Lung (tissue), 11 donors: ENCODE measurements at regions not wholly inside any gene's neighbourhood (a gene's known extent, or its start where the extent isn't known, plus 50 kb on each side); places are given as distances from the start of the nearest gene placed in this dataset.

Experiments
- ATAC-seq: fragments of 200-7000 bp; cut with Tn5 transposase; one replicate; pipeline ENCODE4 v1.9.1; 2020; ENCODE audit warnings: moderate number of reproducible peaks; ENCODE audit not compliant: insufficient read depth, low FRiP score
- DNase-seq, 3 donors: peaks; one replicate each; pipeline ENCODE4 v3.0.0-alpha.2; 2013 to 2017
- H3K27ac ChIP-seq, 2 donors: one replicate each; pipeline ENCODE4 v1.5.1; 2013; ENCODE audit warnings: mild to moderate bottlenecking in 2 of 2, moderate library complexity in 2 of 2, control low read depth in 1 of 2, inconsistent platforms in 1 of 2, low read depth in 1 of 2, low read length in 1 of 2
- H3K27me3 ChIP-seq, 3 donors: one replicate each; pipeline ENCODE4 v1.5.1; 2013; ENCODE audit warnings: low read length in 2 of 3; ENCODE audit not compliant: control insufficient read depth in 3 of 3, insufficient read depth in 3 of 3
- H3K36me3 ChIP-seq, 4 donors: one replicate each; pipeline ENCODE4 v1.5.1; 2013; ENCODE audit warnings: low read length in 4 of 4, mild to moderate bottlenecking in 1 of 4, moderate library complexity in 1 of 4; ENCODE audit not compliant: control insufficient read depth in 4 of 4, insufficient read depth in 4 of 4
- H3K4me1 ChIP-seq, 5 donors: one replicate each; pipeline ENCODE4 v1.5.1; 2013; ENCODE audit warnings: low read length in 5 of 5, mild to moderate bottlenecking in 2 of 5, moderate library complexity in 1 of 5; ENCODE audit not compliant: control insufficient read depth in 5 of 5, insufficient read depth in 5 of 5
- H3K4me3 ChIP-seq: one replicate; pipeline ENCODE4 v1.5.1; 2013; ENCODE audit warnings: mild to moderate bottlenecking, control low read depth, moderate library complexity
- H3K9ac ChIP-seq, 2 donors: one replicate each; pipeline ENCODE4 v1.5.1; 2013; ENCODE audit warnings: low read length in 2 of 2, control low read depth in 1 of 2; ENCODE audit not compliant: insufficient read depth in 1 of 2
- H3K9me3 ChIP-seq, 4 donors: one replicate each; pipeline ENCODE4 v1.5.1; 2013; ENCODE audit warnings: low read length in 3 of 4, mild to moderate bottlenecking in 1 of 4, moderate library complexity in 1 of 4; ENCODE audit not compliant: control insufficient read depth in 4 of 4, insufficient read depth in 3 of 4
- CTCF ChIP-seq: IDR thresholded peaks from 2 replicates; pipeline ENCODE4 v1.5.1; 2012; ENCODE audit warnings: mild to moderate bottlenecking; ENCODE audit errors: control extremely low read depth, extremely low read depth
- WGBS, 2 donors: extraction: QIAGEN DNeasy Blood & Tissue Kit; methylation state at CpG; one replicate each; pipeline ENCODE4 v1.1.7; 2013; 5-methylcytosine and 5-hydroxymethylcytosine counted together
- donor health status: control.
- donor health status: control.
- donor health status: Bipolar disorder and iron deficiency.
- donor health status: healthy.
- donor health status: DM: yes; HTN: yes; CAD: no.

GRCh38 chr10:83617692-83618545 lies 521.4 kb upstream of the GHITM start:
- Histone ChIP-seq H3K4me1 (peaks cover 0 to 10% (median 3%) of the 10 kb centered on the region in 5 donors), H3K27ac (no peak overlapping the region), H3K9me3 (no peaks in the 10 kb centered on the region), H3K36me3 (no peaks in the 10 kb centered on the region), H3K9ac (no peak overlapping the region), H3K27me3 (no peaks in the 10 kb centered on the region), H3K4me3 (no peak overlapping the region)
- peak in 2 of 3 donors; percentile 66 to 72 for DNase-seq
- no peak for TF ChIP-seq CTCF
- no peak for ATAC-seq
- WGBS, 2 donors: 37 to 48% methylated on average over 5 of the region's 5 CpGs

- 59 to 68% methylated on average over 5 of the region's 5 CpGs for WGBS, 2 donors
- no peak for TF ChIP-seq CTCF
- DNase-seq: no peak
- no peaks in the 10 kb centered on the region for H3K36me3 ChIP-seq
- no peaks in the 10 kb centered on the region for H3K9me3 ChIP-seq
- no peak for ATAC-seq
- no peaks in the 10 kb centered on the region for H3K27me3 ChIP-seq
- H3K4me1 ChIP-seq: peaks cover 0 to 7% (median 0%) of the 10 kb centered on the region in 5 donors
- H3K4me3 ChIP-seq: no peak overlapping the region
- H3K9ac ChIP-seq: no peak overlapping the region
- no peak overlapping the region for H3K27ac ChIP-seq
Observed at GRCh38 chr10:83625831-83626360, 513.4 kb upstream of the GHITM start.

GRCh38 chr10:83632701-83633100 lies 506.6 kb upstream of the GHITM start:
- H3K9ac ChIP-seq: no peak overlapping the region
- ATAC-seq (no peak), DNase-seq (no peak)
- H3K27me3 ChIP-seq: no peaks in the 10 kb centered on the region
- no peak overlapping the region for H3K27ac ChIP-seq
- H3K4me3 ChIP-seq: no peak overlapping the region
- no peak for TF ChIP-seq CTCF
- H3K4me1 ChIP-seq: no peaks in the 10 kb centered on the region
- no peaks in the 10 kb centered on the region for H3K9me3 ChIP-seq
- H3K36me3 ChIP-seq: no peaks in the 10 kb centered on the region

GRCh38 chr10:83633547-83633946 lies 505.8 kb upstream of the GHITM start:
- no peaks in the 10 kb centered on the region for H3K4me1 ChIP-seq
- H3K36me3 ChIP-seq: no peaks in the 10 kb centered on the region
- no peak for TF ChIP-seq CTCF
- H3K9ac ChIP-seq: no peak overlapping the region
- no peak overlapping the region for H3K27ac ChIP-seq
- no peak overlapping the region for H3K4me3 ChIP-seq
- ATAC-seq: no peak
- 95 to 97% methylated on average over 4 of the region's 4 CpGs for WGBS, 2 donors
- DNase-seq: no peak
- no peaks in the 10 kb centered on the region for H3K27me3 ChIP-seq
- no peaks in the 10 kb centered on the region for H3K9me3 ChIP-seq
